ENCODE measurements at regions not wholly inside any gene's neighbourhood (a gene's known extent, or its start where the extent isn't known, plus 50 kb on each side); places are given as distances from the start of the nearest gene placed in this dataset.

DNA sequence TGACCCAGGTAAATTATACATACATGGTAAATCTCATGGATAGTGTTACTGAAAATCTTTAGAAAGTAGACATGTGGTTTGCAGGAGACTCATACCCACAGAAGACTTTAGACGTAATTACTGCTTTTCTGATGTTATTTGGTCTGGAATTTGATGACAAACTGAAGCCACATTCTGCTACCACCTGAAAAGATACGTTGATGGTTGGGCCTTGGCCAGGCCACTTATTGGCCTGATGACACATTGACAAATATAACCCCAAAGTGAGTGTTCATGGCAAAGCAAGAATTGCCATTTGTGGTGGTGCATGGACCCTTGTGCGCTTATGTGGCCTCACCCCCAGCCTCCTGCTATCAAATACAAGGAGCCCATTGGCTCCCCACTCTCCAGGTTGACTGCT lies 155.6 kb downstream of the METTL4 start:
- TF ChIP-seq, protein P1, sequence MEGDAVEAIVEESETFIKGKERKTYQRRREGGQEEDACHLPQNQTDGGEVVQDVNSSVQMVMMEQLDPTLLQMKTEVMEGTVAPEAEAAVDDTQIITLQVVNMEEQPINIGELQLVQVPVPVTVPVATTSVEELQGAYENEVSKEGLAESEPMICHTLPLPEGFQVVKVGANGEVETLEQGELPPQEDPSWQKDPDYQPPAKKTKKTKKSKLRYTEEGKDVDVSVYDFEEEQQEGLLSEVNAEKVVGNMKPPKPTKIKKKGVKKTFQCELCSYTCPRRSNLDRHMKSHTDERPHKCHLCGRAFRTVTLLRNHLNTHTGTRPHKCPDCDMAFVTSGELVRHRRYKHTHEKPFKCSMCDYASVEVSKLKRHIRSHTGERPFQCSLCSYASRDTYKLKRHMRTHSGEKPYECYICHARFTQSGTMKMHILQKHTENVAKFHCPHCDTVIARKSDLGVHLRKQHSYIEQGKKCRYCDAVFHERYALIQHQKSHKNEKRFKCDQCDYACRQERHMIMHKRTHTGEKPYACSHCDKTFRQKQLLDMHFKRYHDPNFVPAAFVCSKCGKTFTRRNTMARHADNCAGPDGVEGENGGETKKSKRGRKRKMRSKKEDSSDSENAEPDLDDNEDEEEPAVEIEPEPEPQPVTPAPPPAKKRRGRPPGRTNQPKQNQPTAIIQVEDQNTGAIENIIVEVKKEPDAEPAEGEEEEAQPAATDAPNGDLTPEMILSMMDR (IDR thresholded peaks at IDR 0.05) = no peak
- no peak for TF ChIP-seq ZFX (IDR thresholded peaks at IDR 0.05; ENCODE audit: borderline replicate concordance)

All from 22Rv1 (cell line).